Activated T-cell treated with anti-CD3 and anti-CD28 coated beads, Interleukin-2, amount 50 U/mL, for 24 hours (primary cell): ENCODE measurements at regions not wholly inside any gene's neighbourhood (a gene's known extent, or its start where the extent isn't known, plus 50 kb on each side); places are given as distances from the start of the nearest gene placed in this dataset.

ENCODE experiments used
- DNase-seq: peaks from one replicate; pipeline ENCODE4 v3.0.0-alpha.2; 2020
- H3K27ac Mint-ChIP-seq: 2 replicates; pipeline ENCODE4 v1.8.0; 2020; ENCODE audit warnings: mild to moderate bottlenecking, mixed read lengths
- H3K27me3 Mint-ChIP-seq: 2 replicates; pipeline ENCODE4 v1.8.0; 2020; ENCODE audit warnings: mixed read lengths
- H3K36me3 Mint-ChIP-seq: 2 replicates; pipeline ENCODE4 v1.8.0; 2020; ENCODE audit warnings: low read depth, mixed read lengths
- H3K4me1 Mint-ChIP-seq: 2 replicates; pipeline ENCODE4 v1.8.0; 2020; ENCODE audit warnings: low read depth, mixed read lengths
- H3K4me3 Mint-ChIP-seq: 2 replicates; pipeline ENCODE4 v1.8.0; 2020; ENCODE audit warnings: mild to moderate bottlenecking, moderate library complexity, mixed read lengths
- H3K9me3 Mint-ChIP-seq: 2 replicates; pipeline ENCODE4 v1.8.0; 2020; ENCODE audit warnings: mixed read lengths

DNA sequence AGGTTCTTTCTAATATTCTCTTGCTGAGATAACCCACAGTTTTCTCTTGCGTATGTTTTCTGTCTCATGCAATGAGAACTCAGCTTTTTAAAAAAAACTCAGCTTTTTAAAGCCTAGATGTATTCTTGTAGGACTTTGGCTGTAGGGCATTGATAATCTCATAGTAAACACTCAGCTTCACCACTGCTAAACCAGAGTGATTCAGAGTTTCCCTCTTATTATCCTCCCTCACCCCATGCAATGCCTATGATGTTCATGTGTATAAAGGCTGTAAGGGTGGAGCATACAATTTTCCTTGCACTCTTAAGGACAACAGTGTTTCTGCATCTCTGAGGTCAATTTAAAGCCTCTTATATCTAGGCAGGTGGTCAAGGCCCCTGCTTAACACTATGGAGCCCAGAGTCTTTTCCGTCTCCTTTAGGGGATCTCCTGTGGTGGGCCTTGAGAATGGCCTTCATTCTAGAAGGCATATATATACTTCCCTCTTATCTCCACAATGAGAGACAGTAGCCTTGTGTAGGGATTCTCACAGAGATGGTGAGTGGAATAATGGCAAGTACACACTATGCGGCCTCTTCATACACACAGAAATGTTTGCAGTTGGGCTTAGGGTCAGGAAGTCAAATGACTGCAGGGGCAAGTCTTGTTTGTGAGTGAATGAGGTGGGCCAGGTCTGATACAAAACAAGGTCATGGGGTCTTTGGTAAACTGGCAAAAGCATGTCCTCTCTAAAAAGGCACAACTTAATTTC, 279.6 kb downstream of the HS3ST3A1 start:
- DNase-seq: no peak
- Mint-ChIP-seq H3K36me3 (no peaks in the 10 kb centered on the region), H3K9me3 (no peaks in the 10 kb centered on the region), H3K27me3 (peaks cover 29% of the 10 kb centered on the region), H3K27ac (no peak overlapping the region), H3K4me3 (no peak overlapping the region), H3K4me1 (no peaks in the 10 kb centered on the region)

DNA sequence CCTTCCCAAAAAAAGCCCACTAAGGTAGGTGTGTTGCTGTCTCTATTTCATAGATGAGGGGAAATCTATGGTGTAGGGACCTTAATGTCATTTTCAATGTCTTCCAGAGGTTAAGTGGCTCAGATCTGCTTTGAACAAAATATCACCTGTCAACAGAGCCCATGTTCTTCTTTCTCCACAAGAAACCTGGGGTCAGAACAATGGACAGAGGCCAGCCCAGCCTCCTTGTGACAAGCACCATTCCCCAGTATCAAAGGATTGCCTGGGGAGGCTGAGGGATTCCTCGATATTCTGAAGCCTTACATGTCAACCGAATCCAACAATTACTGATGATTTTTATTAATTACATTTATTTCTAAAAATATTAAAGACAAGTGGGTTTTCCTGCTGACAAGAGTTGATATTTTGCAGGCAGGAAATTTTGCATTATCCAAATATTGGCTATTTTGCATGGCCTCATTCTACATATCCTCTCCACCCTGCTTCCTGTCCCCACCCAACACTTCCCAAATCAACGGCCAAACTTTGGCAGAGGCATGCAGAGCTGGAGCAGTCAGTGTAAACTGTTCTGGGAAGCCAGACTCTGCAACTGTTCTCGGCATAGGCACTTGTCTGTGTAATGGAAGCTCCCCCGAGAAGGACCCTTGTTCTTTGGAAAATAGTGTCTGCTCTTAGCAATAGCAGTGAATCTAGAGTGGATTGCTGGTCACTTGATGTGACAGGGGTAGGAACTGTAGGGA, 281.5 kb downstream of the HS3ST3A1 start:
- no peak for DNase-seq
- Mint-ChIP-seq H3K27ac (no peak overlapping the region), H3K27me3 (peaks cover 25% of the 10 kb centered on the region), H3K9me3 (no peaks in the 10 kb centered on the region), H3K4me1 (no peaks in the 10 kb centered on the region), H3K4me3 (no peak overlapping the region), H3K36me3 (no peaks in the 10 kb centered on the region)

DNA sequence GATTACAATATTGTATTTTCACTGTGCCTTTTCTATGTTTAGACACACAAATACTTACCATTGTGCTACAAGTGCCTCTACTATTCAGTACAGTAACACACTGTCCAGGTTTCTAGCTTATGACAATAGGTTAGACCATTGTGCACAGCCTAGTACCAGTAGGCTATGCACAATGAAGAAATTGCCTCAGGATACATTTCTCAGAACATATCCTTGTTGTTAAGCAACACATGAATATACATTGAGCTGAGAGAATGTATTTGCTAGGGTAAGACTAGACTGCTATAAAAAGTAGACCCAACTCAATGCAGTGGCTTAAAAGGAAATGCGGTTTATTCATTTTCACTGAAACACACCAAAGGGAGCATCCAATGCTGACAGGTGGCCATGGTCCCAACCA, 285.1 kb downstream of the HS3ST3A1 start:
- no peaks in the 10 kb centered on the region for H3K9me3 Mint-ChIP-seq
- no peak for DNase-seq
- H3K36me3 Mint-ChIP-seq: no peaks in the 10 kb centered on the region
- H3K4me1 Mint-ChIP-seq: no peaks in the 10 kb centered on the region
- no peak overlapping the region for H3K4me3 Mint-ChIP-seq
- H3K27ac Mint-ChIP-seq: no peak overlapping the region
- H3K27me3 Mint-ChIP-seq: peaks cover 9% of the 10 kb centered on the region

DNA sequence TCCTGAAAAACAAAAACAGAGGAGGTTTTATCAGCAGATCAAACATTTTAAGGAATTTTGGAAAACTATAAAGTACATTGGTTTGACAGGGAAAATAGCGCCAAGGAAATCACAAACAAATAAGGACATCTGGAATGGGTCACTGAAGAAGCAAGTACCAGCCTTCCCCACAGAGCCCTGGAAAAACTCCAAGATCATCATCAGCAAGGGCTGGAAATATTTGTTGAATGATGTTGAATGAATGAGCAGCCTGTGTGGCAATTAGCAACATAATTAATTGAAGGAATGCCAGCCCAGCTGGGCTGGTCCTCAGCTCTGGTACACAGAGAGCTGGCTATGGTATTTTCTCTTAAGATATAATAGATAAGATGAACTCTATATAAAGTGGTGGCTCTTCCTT, 290.4 kb downstream of the HS3ST3A1 start:
- H3K27me3 Mint-ChIP-seq: no peaks in the 10 kb centered on the region
- no peak for DNase-seq
- H3K4me3 Mint-ChIP-seq: no peak overlapping the region
- peaks cover 4% of the 10 kb centered on the region for H3K9me3 Mint-ChIP-seq
- H3K4me1 Mint-ChIP-seq: no peaks in the 10 kb centered on the region
- no peaks in the 10 kb centered on the region for H3K36me3 Mint-ChIP-seq
- H3K27ac Mint-ChIP-seq: no peak overlapping the region

DNA sequence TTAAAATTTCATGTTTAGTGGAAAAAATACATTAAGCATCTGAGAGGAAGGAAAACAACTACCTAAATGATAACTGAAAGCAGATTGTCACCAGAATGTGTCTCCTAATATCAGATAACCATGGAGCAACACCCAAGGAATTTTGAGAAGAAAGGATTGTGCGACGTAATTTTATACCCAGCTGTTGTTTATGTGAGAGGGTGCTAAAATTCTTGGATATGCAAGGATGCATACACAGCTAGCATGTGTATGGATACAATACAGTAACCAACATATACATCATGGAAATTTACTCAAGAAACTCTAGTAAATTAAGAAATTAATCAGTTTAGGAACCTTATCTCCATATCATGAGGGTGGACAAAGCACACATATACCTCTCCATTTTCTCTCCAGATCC, 290.9 kb downstream of the HS3ST3A1 start:
- H3K27me3 Mint-ChIP-seq: no peaks in the 10 kb centered on the region
- H3K9me3 Mint-ChIP-seq: peaks cover 6% of the 10 kb centered on the region
- H3K4me3 Mint-ChIP-seq: no peak overlapping the region
- H3K36me3 Mint-ChIP-seq: no peaks in the 10 kb centered on the region
- H3K4me1 Mint-ChIP-seq: no peaks in the 10 kb centered on the region
- no peak overlapping the region for H3K27ac Mint-ChIP-seq
- no peak for DNase-seq

DNA sequence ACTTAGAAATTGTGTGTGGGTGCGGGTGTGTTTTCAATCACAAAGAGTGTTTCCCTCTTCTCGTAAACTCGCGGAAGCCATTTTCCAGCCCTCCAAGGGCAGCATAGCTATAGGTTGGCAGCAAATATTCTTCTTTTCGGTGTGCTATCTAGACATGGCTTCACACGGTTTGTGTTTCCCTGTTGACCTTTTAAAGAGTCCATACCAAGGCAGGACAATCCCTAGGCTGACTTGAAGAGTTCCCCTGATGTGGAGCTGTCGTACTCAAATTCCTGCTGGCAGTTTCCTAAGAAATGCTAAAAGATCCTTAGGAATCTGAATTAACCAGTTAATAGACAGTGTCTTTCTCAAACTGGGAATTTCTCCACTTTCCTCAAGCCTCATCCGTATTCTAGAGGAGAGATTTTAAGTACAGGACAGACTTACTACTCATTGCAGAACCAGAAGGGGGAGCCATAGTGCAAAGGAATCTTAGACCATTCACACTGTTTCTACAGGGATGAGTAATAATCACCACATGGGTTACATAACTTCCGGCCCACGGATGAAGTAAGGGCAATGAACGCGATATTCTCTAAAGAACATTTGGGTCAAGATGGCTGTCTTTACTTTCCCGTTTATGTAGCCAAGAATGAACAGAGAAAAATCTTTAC, 288.6 kb upstream of the ELAC2 start:
- H3K4me3 Mint-ChIP-seq: no peak overlapping the region
- no peak for DNase-seq
- no peak overlapping the region for H3K27ac Mint-ChIP-seq
- peaks cover 6% of the 10 kb centered on the region for H3K9me3 Mint-ChIP-seq
- H3K27me3 Mint-ChIP-seq: peaks cover 3% of the 10 kb centered on the region
- no peaks in the 10 kb centered on the region for H3K36me3 Mint-ChIP-seq
- H3K4me1 Mint-ChIP-seq: no peaks in the 10 kb centered on the region

DNA sequence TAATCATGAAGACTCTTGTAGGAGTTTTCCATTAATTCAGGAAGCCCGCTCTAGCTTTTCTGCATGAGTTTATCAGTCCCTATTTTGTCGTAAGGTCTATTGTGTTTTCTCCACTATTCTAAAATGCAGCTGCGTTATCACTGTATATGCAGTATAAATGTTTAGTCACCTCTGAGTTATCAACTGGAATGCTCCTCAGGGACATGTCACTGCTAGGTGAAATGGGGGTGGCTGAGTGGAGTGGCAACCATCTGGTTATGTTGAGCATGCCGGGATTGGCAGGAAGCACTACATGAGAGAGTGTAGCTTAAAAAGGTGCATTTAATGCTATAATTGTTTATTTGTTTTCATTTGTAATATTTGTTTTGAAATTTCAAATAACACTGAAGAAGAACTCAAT, 285.2 kb upstream of the ELAC2 start:
- H3K4me1 Mint-ChIP-seq: no peaks in the 10 kb centered on the region
- peaks cover 3% of the 10 kb centered on the region for H3K27me3 Mint-ChIP-seq
- H3K27ac Mint-ChIP-seq: no peak overlapping the region
- no peaks in the 10 kb centered on the region for H3K36me3 Mint-ChIP-seq
- peaks cover 6% of the 10 kb centered on the region for H3K9me3 Mint-ChIP-seq
- DNase-seq: no peak
- H3K4me3 Mint-ChIP-seq: no peak overlapping the region

DNA sequence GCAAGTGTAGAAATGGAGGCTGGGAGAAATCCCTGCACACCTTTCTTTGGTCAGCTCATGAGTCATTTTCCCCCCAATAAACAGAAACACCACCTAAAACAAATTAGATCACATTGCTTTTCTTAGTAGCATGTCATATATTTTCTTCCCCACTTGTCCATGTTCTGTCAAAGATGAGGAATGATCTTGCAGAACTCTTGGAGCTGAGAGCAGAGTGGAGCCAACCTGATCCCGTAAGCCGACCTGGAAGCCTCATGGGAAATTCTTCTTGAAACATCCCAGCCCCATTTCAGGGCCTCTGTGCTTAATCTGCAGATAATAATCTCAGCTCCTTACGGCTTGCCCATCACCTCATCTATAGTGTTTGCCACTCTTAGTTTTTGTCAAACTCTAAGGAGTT, 284.6 kb upstream of the ELAC2 start:
- Mint-ChIP-seq H3K27me3 (peaks cover 3% of the 10 kb centered on the region), H3K36me3 (no peaks in the 10 kb centered on the region), H3K4me1 (no peaks in the 10 kb centered on the region), H3K4me3 (no peak overlapping the region), H3K27ac (no peak overlapping the region), H3K9me3 (peaks cover 6% of the 10 kb centered on the region)
- no peak for DNase-seq

DNA sequence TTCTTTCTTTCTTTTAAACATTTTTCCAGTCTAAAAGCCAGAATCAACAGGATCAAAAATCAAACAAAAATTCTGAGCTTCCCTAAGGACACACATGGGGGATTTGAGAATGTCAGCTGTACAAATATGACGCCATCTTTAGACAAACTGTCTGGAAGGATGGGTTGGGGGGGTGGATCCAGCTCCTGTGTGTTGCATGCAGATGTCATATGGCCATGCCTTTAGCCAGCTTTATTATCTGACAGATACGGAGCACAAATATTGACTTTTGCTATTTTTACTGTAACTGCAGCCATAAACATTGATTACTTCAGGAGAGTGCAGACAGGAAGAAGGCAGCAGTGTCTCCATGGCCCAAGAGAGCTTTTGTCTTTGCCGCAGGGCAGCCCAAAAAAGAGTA, 279.4 kb upstream of the ELAC2 start:
- Mint-ChIP-seq H3K9me3 (no peaks in the 10 kb centered on the region), H3K4me1 (no peaks in the 10 kb centered on the region), H3K27ac (no peak overlapping the region), H3K36me3 (no peaks in the 10 kb centered on the region), H3K27me3 (no peaks in the 10 kb centered on the region), H3K4me3 (no peak overlapping the region)
- DNase-seq: no peak

DNA sequence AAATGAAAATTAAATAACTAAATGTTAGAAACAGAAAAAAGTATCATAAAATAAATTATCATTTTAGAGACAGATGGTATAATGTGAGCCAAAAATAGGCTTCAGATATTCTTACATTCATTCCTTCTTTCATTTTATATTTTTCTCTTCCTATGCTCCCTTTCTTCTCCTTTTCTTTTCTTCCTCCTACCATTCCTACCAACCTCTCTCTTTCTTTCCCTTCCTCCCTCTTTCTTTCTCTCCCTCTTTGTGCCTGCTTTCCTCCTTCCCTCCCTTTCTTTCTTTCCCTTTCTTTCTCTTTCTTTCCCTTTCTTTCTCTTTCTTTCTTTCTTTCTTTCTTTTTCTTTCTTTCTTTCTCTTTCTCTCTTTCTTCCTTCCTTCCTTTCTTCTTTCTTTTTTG, 275.6 kb upstream of the ELAC2 start:
- H3K36me3 Mint-ChIP-seq: no peaks in the 10 kb centered on the region
- no peak for DNase-seq
- H3K9me3 Mint-ChIP-seq: no peaks in the 10 kb centered on the region
- H3K27ac Mint-ChIP-seq: no peak overlapping the region
- no peaks in the 10 kb centered on the region for H3K4me1 Mint-ChIP-seq
- H3K4me3 Mint-ChIP-seq: no peak overlapping the region
- H3K27me3 Mint-ChIP-seq: no peaks in the 10 kb centered on the region

DNA sequence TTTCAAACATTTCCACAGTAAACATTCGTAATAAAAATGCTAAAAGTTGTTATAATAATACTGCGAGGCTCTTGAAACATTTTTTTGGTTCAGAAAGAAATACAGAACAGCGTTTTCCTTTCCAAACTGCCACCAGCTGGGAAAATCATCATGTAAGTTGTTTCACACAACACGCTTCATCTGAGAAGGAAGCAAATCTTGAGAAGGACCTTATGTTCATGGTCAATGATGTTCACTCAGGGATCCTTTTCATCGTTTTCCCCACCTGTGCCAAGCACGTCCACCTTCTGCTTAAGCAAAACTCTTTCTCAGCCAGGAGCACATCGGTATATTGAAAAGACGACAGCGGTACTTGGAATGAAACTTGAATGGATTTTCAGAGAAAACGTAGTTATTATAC, 274.5 kb upstream of the ELAC2 start:
- DNase-seq: no peak
- Mint-ChIP-seq H3K27ac (no peak overlapping the region), H3K27me3 (no peaks in the 10 kb centered on the region), H3K4me3 (no peak overlapping the region), H3K4me1 (no peaks in the 10 kb centered on the region), H3K36me3 (no peaks in the 10 kb centered on the region), H3K9me3 (no peaks in the 10 kb centered on the region)

DNA sequence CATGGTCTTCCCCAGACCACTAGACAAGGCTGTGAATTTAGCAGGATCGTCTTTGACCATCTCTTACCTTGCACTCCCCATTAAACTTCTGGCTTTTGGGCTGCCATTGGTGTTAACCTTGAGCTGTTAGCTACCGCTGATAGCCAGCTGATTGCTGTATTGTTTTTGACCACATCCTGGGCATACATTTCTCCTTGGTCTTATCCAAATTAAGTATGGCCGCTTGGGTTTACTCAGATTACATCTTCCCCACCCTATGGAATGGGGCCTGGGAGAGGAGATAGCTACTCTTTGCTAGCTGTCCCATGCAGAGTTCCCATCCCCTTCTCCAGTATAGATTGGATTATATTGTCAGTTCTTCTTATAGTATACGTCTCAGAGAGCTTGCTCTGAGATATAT, 270.4 kb upstream of the ELAC2 start:
- Mint-ChIP-seq H3K4me1 (no peaks in the 10 kb centered on the region), H3K27ac (no peak overlapping the region), H3K27me3 (no peaks in the 10 kb centered on the region), H3K9me3 (no peaks in the 10 kb centered on the region), H3K4me3 (no peak overlapping the region), H3K36me3 (no peaks in the 10 kb centered on the region)
- no peak for DNase-seq

DNA sequence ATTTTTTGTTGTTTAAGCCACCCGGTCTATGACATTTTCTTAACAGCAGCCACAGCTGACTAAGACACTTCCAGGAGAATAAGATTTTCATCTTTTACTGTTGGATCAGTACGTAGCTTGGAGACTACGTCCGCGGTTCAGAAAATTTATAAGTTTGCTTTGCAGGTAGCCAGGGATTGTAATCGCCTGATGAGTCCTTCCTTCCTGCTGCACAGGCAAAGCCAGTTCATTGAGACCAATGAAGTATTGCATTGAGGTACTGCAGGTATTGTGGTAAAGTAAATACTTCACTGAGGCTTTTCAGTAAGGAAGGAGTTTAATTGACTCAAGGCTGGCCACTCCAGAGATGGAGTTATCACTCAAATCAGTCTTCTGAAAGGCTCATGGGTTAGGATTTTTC, 269.4 kb upstream of the ELAC2 start:
- Mint-ChIP-seq H3K27me3 (no peaks in the 10 kb centered on the region), H3K4me1 (no peaks in the 10 kb centered on the region), H3K27ac (no peak overlapping the region), H3K9me3 (no peaks in the 10 kb centered on the region), H3K36me3 (no peaks in the 10 kb centered on the region), H3K4me3 (no peak overlapping the region)
- no peak for DNase-seq

DNA sequence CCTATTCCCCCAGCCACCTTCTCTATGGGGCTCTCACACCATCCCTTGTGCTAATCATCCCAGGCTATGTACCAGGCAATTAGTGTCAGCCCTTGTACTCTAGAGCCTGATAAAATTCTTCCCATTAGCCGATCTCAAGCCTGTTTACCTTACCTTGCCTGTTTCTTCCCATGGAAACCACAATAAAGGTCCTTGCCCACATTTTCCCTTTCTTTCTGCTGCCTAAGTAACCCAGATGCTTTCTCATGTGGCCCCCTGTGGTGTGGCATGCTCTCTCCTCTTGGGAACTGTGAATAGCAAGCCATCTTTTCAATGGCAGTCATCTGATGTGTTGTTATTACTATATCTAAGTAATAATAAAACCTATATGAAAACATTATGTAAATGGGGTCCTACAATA, 265.8 kb upstream of the ELAC2 start:
- Mint-ChIP-seq H3K4me3 (no peak overlapping the region), H3K9me3 (no peaks in the 10 kb centered on the region), H3K27me3 (no peaks in the 10 kb centered on the region), H3K36me3 (no peaks in the 10 kb centered on the region), H3K27ac (no peak overlapping the region), H3K4me1 (no peaks in the 10 kb centered on the region)
- no peak for DNase-seq

DNA sequence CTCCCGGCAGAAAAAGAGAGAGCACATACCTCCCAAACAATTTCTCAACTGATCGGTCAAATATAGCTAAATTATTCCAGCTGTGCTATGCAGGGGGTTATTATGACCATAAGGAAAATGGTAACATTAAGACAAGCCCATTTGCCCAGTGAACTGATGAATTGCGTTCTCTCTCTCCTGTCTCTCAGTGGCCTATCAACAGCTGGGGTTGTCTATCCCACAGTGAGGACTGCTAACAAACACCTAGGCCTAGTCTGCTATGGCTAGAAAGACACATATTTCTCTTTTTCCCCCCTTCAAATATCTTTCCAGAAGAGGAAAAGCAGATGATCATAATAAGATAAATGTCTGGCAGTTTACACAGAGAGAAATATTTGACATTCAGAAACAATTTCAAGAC, 263.8 kb upstream of the ELAC2 start:
- H3K27ac Mint-ChIP-seq: no peak overlapping the region
- DNase-seq: no peak
- H3K9me3 Mint-ChIP-seq: no peaks in the 10 kb centered on the region
- no peaks in the 10 kb centered on the region for H3K36me3 Mint-ChIP-seq
- no peak overlapping the region for H3K4me3 Mint-ChIP-seq
- H3K4me1 Mint-ChIP-seq: no peaks in the 10 kb centered on the region
- H3K27me3 Mint-ChIP-seq: no peaks in the 10 kb centered on the region
